Astrocyte (in vitro differentiated cells and primary cell): ENCODE measurements at regions not wholly inside any gene's neighbourhood (a gene's known extent, or its start where the extent isn't known, plus 50 kb on each side); places are given as distances from the start of the nearest gene placed in this dataset.

ENCODE experiments used
- CTCF ChIP-seq: IDR thresholded peaks from 2 replicates; pipeline ENCODE4 v1.5.1; 2011; ENCODE audit warnings: low read depth, mild to moderate bottlenecking, inconsistent platforms, low read length, moderate library complexity; ENCODE audit not compliant: insufficient read depth
- EZH2 ChIP-seq: IDR thresholded peaks from 2 replicates; pipeline ENCODE4 v1.6.1; 2012; ENCODE audit warnings: mild to moderate bottlenecking, low read length, inconsistent platforms; ENCODE audit not compliant: insufficient read depth

DNA sequence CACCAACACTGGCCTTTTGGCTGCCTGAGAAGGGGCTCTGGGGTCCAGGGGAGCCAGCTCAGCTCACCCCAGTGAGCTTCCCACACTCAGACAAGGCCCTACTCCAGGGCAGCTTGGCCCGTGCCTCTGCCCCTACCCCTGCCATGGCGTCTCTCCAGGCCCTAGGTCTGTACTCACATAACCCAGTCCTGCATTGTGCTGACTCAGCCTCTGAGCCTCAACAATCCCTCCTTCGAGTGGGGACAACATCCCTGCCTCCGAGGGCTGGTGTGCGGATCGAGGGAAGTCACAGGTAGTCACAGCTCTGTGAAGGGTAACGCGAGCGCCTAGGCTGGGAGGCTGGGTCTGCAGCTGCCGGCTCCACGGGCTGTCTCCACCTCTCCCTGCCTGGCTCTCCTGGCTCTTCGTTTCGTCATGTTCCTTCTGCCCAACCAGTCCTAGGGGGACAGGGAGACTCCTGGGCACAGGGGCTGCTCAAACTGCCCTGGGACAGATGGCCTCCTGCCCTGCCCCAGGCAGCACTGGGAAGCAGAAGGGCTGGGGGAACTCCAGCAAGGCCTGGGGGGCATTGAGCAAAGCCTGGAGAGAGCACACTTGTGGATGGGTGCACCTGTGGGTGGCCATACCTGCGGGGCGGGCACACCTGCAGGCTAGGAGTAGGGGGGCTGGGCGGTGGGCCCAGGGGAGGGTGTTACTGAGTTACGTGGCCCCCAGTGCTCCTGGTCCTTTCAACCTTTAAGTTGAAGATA, 74.6 kb downstream of the RRM2 start:
- TF ChIP-seq CTCF (no peak), EZH2 (no peak)
